PFSK-1 (cell line): ENCODE measurements at regions not wholly inside any gene's neighbourhood (a gene's known extent, or its start where the extent isn't known, plus 50 kb on each side); places are given as distances from the start of the nearest gene placed in this dataset.
A peak's percentile ranks its signal among the peaks of the same experiment; 100 is the strongest.

Source experiments
- FOXP2 ChIP-seq: optimal IDR thresholded peaks from 2 replicates; pipeline ENCODE3; 2011; ENCODE audit warnings: borderline replicate concordance, control low read depth, inconsistent platforms; ENCODE audit not compliant: insufficient read depth; ENCODE audit errors: extremely low read length, extremely low read depth
- POLR2AphosphoS5 ChIP-seq: IDR thresholded peaks from 2 replicates; pipeline ENCODE4 v1.6.1; 2012; ENCODE audit warnings: low read depth, mild to moderate bottlenecking, control low read depth, low read length, moderate library complexity
- REST ChIP-seq, 2 experiments: IDR thresholded peaks; 2 replicates each; pipeline versions ENCODE4 v1.6.1 to v1.8.0; 2011 to 2012; ENCODE audit warnings: low read depth in 2 of 2, low read length in 2 of 2, control low read depth in 1 of 2, inconsistent platforms in 1 of 2, mild to moderate bottlenecking in 1 of 2, moderate library complexity in 1 of 2; ENCODE audit not compliant: insufficient read depth in 1 of 2
- SIN3A ChIP-seq: IDR thresholded peaks from 2 replicates; pipeline ENCODE4 v1.6.1; 2012; ENCODE audit warnings: mild to moderate bottlenecking, low read length, moderate library complexity, borderline replicate concordance; ENCODE audit not compliant: insufficient read depth
- TAF1 ChIP-seq: IDR thresholded peaks from 2 replicates; pipeline ENCODE4 v1.6.1; 2012; ENCODE audit warnings: low read length, control low read depth, borderline replicate concordance; ENCODE audit not compliant: insufficient read depth

GRCh38 chr13:64746845-64747244 lies 2483.3 kb downstream of the PCDH9 start:
- TF ChIP-seq FOXP2 = no peak
- no peak for TF ChIP-seq SIN3A
- no peak for TF ChIP-seq REST (IDR thresholded peaks at IDR 0.05; ENCODE audit: insufficient read depth in 1 of 2, low read depth in 2 of 2, low read length in 2 of 2)
- TF ChIP-seq POLR2AphosphoS5 = no peak
- TF ChIP-seq TAF1 = no peak

GRCh38 chr13:64740493-64740892 lies 2489.6 kb downstream of the PCDH9 start:
- no peak for TF ChIP-seq POLR2AphosphoS5
- TF ChIP-seq FOXP2 = no peak
- no peak for TF ChIP-seq SIN3A
- TF ChIP-seq REST (IDR thresholded peaks at IDR 0.05; ENCODE audit: insufficient read depth in 1 of 2, low read depth in 2 of 2, low read length in 2 of 2) = no peak
- no peak for TF ChIP-seq TAF1

- TF ChIP-seq REST (IDR thresholded peaks at IDR 0.05; ENCODE audit: insufficient read depth in 1 of 2, low read depth in 2 of 2, low read length in 2 of 2) = no peak
These were observed 2504.6 kb downstream of the PCDH9 start for GRCh38 chr13:64725492-64725891.

GRCh38 chr13:64723724-64724123 lies 2506.4 kb downstream of the PCDH9 start:
- TF ChIP-seq FOXP2 (peak; percentile 84), POLR2AphosphoS5 (no peak)

GRCh38 chr13:64718116-64718515 lies 2512.0 kb downstream of the PCDH9 start:
- no peak for TF ChIP-seq FOXP2
- no peak for TF ChIP-seq TAF1
- no peak for TF ChIP-seq SIN3A
- no peak for TF ChIP-seq REST (IDR thresholded peaks at IDR 0.05; ENCODE audit: insufficient read depth in 1 of 2, low read depth in 2 of 2, low read length in 2 of 2)
- TF ChIP-seq POLR2AphosphoS5 = no peak
